Pulmonary artery endothelial cell (primary cell): ENCODE measurements at regions not wholly inside any gene's neighbourhood (a gene's known extent, or its start where the extent isn't known, plus 50 kb on each side); places are given as distances from the start of the nearest gene placed in this dataset.
"Not testable (repeated sequence)": the region's sequence is repeated elsewhere in the genome, so short reads cannot be mapped to it uniquely, and the experiment has no call there.

Experiments
- DNase-seq: peaks from one replicate; pipeline ENCODE4 v3.0.0-alpha.2; 2011; ENCODE audit warnings: low read depth, low spot score

GRCh38 chr9:94188246-94188645 lies 70.9 kb upstream of the ZNF169 start:
- DNase-seq, result no peak

- not testable (repeated sequence) for DNase-seq
These were observed 67.4 kb upstream of the ZNF169 start for GRCh38 chr9:94191706-94192105.

GRCh38 chr9:94198414-94198813 lies 60.7 kb upstream of the ZNF169 start:
- no peak for DNase-seq

- no peak for DNase-seq
These were observed 59.3 kb upstream of the ZNF169 start for GRCh38 chr9:94199776-94200175.

GRCh38 chr9:94204174-94204573 lies 54.9 kb upstream of the ZNF169 start:
- no peak for DNase-seq

- DNase-seq, result no peak
These were observed 51.3 kb upstream of the ZNF169 start for GRCh38 chr9:94207781-94208180.
